ENCODE measurements at regions not wholly inside any gene's neighbourhood (a gene's known extent, or its start where the extent isn't known, plus 50 kb on each side); places are given as distances from the start of the nearest gene placed in this dataset.
"Not testable (repeated sequence)": the region's sequence is repeated elsewhere in the genome, so short reads cannot be mapped to it uniquely, and the experiment has no call there.

DNA sequence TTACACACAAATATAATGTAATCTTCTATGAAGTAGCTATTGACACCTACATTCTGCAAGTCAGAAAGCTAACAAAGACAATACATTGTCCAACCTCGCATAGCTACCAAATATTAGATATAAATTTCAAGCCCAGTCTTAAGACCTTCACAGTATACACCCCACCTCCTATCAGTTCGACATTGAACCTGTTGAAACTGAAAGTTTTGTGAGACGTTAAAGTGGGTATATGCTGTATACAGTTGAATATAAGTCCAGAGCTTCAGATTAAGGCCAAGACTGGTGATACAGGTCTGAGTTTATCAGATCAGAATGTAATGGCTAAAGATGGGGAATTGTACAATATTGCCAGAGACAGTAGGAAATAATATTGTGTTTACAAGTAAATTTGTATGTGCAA is 489.3 kb upstream of the RORB start:
- DNase-seq (ENCODE audit: low spot score): no peak

- DNase-seq (ENCODE audit: low spot score): no peak
Measured at GRCh38 chr9:74016004-74016403, 481.1 kb upstream of the RORB start.

DNA sequence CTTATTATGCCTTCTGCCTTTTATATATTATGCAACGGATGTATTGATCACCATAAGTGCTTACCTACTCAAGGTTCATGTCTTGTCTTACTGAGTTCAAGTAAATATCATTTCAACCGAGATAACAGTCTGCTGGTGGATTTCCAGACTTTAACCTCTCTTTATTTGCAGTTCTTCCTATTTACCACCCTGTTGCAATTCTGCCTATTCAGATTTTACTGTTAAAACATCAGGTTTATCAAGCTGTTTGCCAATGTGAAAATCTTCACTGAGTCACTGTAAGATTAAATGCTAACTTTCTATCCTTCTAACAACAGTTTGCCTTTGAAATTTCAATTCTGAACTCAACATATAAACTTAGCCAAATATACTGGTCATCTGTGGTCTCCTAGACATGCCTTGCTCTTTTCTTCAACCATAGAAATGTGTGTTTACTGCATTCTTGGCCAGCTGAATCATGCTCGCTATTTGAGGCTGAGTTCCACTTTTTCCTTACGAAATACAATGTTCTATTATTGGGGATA is 471.7 kb upstream of the RORB start:
- no peak for DNase-seq (ENCODE audit: low spot score)

GRCh38 chr9:74032421-74032820 is 464.7 kb upstream of the RORB start:
- no peak for DNase-seq (ENCODE audit: low spot score)

DNA sequence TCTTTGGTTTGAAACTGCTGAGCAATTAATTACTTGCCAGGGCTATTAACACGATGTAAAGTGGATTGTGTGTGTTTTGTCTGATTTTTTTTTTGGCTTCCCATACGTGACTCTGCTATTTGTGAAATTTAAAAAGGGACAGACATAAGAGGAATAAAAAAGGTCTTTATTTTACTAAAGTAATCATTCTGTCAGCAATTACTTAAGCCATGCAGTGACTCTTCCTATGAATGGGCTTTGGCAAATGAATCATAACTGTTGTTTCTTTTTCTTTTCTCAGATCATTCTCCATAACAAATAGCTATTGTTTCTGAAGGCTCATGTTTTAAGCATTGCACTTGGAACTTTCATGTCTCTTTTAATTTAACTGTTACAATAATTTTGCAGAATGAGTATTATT is 461.3 kb upstream of the RORB start:
- no peak for DNase-seq (ENCODE audit: low spot score)

DNA sequence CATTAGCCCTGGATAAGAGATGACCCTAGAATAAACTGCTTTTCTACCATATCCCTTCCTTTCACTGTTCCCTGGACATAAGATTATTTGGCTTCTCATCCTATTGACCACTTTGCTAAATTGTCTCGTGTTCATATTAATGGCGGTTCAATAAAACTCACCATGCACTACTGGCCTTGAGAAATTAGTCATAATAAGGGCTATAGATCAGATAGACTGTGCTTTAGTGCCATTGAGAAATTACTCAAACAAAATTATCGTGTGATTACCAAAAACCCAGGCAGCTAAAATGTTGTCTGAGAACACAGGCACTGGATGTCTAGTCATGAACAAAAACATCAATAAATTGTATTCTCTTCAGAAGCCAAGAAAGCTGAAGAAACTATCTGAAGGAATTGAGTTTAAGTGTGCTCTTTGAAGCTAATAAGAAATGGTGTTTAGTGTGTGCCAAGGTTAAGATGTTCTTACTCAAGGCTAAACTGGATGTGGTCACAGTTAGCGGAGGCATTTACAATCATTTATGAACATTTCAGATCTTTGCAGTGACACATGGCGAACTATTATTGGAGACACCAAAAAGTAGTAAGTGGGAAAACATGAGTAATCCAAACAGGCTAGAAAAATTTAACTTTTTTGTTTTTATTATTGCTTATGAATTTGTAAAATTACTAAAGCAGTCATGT is 460.4 kb upstream of the RORB start:
- DNase-seq (ENCODE audit: low spot score): no peak

DNA sequence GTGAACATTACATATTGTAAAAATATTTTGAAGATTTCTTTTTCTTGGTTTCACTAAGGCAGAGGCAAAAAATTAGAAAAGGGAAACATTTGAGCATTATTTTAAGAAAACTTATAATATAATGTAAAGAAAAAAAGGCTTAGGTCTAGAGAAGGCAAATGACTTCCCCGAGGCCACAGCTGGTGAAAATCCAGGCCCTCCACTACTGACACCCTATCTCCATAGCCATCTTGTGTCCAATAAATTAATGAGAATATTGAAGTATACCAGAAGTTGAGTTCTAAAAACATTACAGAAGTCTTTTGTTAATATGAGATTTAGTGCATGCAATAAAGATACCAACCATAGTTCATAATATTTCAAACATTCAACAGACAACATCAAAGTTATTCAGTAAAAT is 459.9 kb upstream of the RORB start:
- DNase-seq (ENCODE audit: low spot score): no peak

DNA sequence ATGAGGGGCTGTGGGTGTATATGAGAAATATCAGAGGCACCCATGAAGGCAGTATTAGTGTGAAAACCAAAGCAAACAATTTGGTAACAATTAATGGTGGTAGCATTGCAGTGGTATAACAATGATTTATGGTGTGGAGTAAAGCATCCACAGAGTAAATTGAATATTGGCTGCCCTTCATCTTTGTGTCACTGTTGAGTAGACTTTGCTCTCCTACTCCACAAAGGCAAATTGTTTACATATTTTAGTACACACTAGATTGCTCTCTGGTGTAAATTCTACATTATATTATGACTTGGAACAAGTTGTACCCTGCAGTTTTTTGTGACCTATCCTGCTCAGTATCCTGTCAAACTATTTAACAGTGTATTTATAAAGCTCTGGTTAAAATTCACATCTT is 455.5 kb upstream of the RORB start:
- DNase-seq (ENCODE audit: low spot score): no peak

GRCh38 chr9:74044844-74045243 is 452.3 kb upstream of the RORB start:
- DNase-seq (ENCODE audit: low spot score): no peak

GRCh38 chr9:74056023-74056422 is 441.1 kb upstream of the RORB start:
- DNase-seq (ENCODE audit: low spot score): no peak

DNA sequence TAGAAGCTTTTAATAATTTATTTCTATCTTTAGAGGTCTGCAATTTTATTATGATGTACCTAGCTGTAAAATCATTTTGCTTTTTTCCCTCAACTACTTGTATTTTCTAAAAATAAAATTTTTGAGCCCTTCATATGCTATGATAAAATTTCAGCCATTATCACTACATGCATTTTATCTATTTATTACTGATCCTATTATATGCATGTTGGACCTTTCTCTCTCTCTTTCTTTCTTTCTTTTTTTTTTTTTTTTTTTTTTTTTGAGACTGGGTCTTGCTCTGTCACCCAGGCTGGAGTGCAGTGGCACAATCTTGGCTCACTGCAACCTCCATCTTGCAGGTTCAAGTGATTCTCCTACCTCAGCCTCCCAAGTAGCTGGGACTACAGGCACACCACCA is 440.1 kb upstream of the RORB start:
- not testable (repeated sequence) for DNase-seq (ENCODE audit: low spot score)

GRCh38 chr9:74064702-74065101 is 432.4 kb upstream of the RORB start:
- DNase-seq (ENCODE audit: low spot score): no peak

DNA sequence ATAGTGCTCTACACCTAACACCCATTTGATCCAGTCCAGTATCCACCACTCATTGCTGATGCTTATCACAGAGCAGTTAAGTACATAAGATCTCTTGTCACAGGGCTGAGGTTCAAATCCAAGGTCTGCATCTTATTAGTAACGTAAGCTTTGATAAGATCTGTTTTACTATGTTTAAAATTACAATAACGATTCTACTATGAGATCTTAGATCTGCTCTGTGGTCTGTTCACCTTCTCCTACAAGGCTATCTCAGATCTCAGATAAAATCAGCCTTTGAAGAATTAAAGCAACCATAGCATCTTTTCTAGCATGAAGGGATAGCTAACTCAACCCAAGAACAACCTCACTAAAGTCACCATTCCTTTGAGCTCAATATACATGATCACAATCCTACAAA is 431.0 kb upstream of the RORB start:
- DNase-seq (ENCODE audit: low spot score): no peak

DNA sequence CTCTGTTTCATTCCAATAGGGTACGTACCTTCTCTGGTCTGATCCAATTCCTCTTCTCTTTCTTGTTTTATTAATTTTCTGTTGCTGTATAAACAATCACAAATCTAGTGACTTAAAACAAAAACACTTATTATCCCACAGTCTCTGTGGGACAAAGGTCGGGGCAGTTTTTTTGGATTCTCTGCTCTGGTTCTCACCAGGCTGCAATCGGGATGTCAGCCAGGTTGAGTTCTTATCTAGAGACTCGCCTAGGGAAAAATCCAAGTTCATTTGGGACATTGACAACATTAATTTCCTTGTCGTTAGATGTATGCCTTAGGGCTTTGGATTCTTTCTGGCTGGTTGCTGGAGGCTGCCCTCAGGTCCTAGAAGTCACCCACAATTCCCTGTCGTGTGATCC is 430.5 kb upstream of the RORB start:
- no peak for DNase-seq (ENCODE audit: low spot score)

DNA sequence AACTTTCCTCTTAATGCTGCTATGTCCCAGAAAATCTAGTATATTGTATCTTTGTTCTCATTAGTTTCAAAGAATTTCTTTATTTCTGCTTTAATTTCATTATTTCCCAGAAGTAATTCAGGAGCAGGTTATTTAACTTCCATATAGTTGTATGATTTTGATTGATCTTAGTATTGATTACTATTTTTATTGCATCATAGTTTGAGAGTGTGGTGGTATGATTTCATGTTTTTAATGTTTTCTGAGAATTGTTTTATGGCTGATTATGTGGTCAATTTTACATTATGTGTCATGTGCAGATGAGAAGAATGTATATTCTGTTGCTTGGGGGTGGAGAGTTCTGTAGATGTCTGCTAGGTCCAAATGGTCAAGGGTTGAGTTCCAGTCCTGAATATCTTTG is 425.6 kb upstream of the RORB start:
- no peak for DNase-seq (ENCODE audit: low spot score)

DNA sequence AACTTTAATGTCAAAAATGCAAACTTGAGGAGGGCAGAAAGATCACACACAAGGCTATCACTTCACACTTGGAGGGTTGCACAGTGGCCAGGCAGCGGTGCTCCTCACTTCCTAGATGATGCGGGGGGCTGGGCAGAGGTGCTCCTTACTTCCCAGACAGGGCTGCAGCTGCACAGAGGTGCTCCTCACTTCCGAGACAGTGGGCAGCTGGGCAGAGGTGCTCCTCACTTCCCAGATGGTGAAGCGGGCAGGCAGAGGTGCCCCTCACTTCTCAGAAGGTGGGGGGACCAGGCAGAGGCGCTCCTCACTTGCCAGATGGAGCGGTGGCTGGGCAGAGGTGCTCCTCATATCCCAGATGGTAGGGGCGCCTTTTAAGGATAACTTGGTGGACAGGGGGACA is 423.2 kb upstream of the RORB start:
- DNase-seq (ENCODE audit: low spot score): no peak

GRCh38 chr9:74078647-74079046 is 418.5 kb upstream of the RORB start:
- no peak for DNase-seq (ENCODE audit: low spot score)

DNA sequence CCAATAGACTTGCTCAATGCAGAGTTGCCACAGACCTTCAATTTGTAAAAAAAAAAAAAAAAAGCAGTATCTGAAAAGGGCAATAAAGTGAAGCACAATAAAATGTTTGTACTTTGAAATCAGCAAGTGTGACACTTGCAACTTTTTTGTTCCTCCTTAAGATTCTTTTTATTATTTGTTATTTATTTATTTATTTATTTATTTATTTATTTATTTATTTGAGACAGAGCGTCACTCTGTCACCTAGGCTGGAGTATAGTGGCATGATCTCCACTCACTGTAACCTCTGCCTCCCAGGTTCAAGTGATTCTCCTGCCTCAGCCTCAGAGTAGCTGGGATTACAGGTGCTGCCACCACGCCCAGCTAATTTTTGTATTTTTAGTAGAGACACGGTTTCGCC is 416.5 kb upstream of the RORB start:
- DNase-seq (ENCODE audit: low spot score): not testable (repeated sequence)

DNA sequence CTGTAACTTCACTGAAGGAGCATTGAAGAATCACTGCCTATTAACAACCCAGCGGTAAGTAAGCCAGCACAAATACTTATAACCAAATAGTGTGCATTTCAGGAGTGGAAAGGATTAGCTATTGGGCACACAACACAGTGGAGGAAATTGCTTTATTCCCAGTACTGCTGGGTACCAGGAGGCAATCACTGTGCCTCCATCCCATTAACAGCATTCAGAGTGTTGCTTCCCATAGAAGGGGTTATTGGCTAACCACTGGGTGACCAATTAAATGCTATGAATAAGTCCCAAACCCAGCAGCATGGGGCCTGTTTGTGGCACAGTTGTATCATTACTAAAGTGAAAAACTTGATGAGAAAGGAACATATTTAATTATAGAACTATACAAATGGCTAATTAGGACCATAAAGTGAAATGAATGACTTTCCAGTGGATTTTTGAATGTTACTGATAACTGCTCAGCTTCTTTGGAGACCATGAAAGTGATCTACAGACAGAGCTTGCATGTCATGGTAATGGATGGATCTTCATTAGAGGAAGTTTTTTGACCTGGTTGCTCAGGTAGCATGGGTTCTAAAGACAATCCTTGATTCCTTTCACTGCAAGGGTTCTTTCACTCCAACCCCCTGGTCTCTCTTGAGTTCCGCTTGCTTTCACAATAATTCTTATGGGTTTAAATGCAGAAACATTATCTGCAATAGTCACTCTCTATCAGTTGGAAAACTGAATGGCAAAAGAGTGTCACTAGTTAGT is 413.3 kb upstream of the RORB start:
- DNase-seq (ENCODE audit: low spot score): no peak

GRCh38 chr9:74085384-74086037 is 411.6 kb upstream of the RORB start:
- DNase-seq (ENCODE audit: low spot score): not testable (repeated sequence)

GRCh38 chr9:74090921-74091320 is 406.2 kb upstream of the RORB start:
- not testable (repeated sequence) for DNase-seq (ENCODE audit: low spot score)

DNA sequence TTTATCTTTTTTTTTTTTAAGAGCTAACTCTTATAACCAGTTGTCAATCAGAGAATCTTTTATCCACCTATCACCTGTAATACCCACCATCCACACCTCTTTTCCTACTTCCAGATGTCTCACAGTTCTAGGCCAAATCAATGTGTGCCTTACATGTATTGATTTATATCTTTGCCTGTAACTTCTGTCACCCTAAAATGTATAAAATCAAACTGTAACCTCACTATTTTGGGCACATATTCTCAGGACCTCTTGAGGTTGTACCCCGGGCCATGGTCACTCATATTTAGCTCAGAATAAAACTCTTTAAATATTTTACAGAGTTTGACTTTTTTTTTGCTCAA is 404.7 kb upstream of the RORB start:
- DNase-seq (ENCODE audit: low spot score): no peak

DNA sequence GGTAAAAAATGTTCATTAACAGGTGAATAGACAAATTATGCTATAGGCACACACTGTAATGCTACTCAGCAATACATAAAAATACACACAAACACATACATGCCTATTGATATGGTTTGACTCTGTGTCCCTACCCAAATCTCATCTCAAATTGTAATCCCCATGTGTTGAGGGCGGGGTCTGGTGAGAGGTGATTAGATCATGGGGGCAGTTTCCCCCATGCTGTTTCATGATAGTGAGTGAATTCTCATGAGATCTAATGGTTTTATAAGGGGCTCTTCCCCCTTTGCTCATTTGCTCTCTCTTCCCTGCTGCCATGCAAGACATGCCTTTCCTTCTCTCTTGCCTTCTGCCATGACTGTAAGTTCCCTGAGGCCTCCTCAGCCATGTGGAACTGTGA is 403.1 kb upstream of the RORB start:
- DNase-seq (ENCODE audit: low spot score): not testable (repeated sequence)
